HEK293 (cell line): ENCODE measurements at regions not wholly inside any gene's neighbourhood (a gene's known extent, or its start where the extent isn't known, plus 50 kb on each side); places are given as distances from the start of the nearest gene placed in this dataset.

Experiments
- MZF1 ChIP-seq: fragments of 450-650 bp; formaldehyde crosslinking; IDR thresholded peaks from 2 replicates; pipeline ENCODE4 v1.5.1; 2017; ENCODE audit warnings: missing biosample characterization, missing genetic modification characterization, borderline replicate concordance
- WT1 ChIP-seq: fragments of 450-650 bp; formaldehyde crosslinking; IDR thresholded peaks from 2 replicates; pipeline ENCODE4 v1.5.1; 2016; ENCODE audit warnings: missing biosample characterization, missing genetic modification characterization
- ZEB2 ChIP-seq: fragments of 450-650 bp; formaldehyde crosslinking; IDR thresholded peaks from 2 replicates; pipeline ENCODE4 v1.5.1; 2016; ENCODE audit warnings: missing biosample characterization, missing genetic modification characterization
- ZNF223 ChIP-seq: fragments of 450-650 bp; formaldehyde crosslinking; IDR thresholded peaks from 2 replicates; pipeline ENCODE4 v1.5.1; 2016; ENCODE audit warnings: missing biosample characterization, missing genetic modification characterization
- ZNF350 ChIP-seq: fragments of 450-650 bp; formaldehyde crosslinking; IDR thresholded peaks from 2 replicates; pipeline ENCODE4 v1.5.0; 2017; ENCODE audit warnings: missing biosample characterization, mild to moderate bottlenecking, missing genetic modification characterization
- ZNF549 ChIP-seq: fragments of 450-650 bp; IDR thresholded peaks from 2 replicates; pipeline ENCODE4 v1.5.1; 2018; ENCODE audit warnings: missing biosample characterization, missing genetic modification characterization, mild to moderate bottlenecking, inconsistent platforms, moderate library complexity
- ZNF561 ChIP-seq: fragments of 450-650 bp; IDR thresholded peaks from 2 replicates; pipeline ENCODE4 v1.5.1; 2018; ENCODE audit warnings: missing biosample characterization, missing genetic modification characterization, borderline replicate concordance
- ZNF571 ChIP-seq: fragments of 450-650 bp; formaldehyde crosslinking; IDR thresholded peaks from 2 replicates; pipeline ENCODE4 v1.5.0; 2017; ENCODE audit warnings: missing biosample characterization, missing genetic modification characterization
- ZNF658 ChIP-seq: fragments of 450-650 bp; formaldehyde crosslinking; IDR thresholded peaks from 2 replicates; pipeline ENCODE4; 2016; ENCODE audit warnings: missing biosample characterization, missing genetic modification characterization
- ZNF791 ChIP-seq: fragments of 450-650 bp; formaldehyde crosslinking; IDR thresholded peaks from 2 replicates; pipeline ENCODE4 v1.5.1; 2016; ENCODE audit warnings: missing biosample characterization, missing genetic modification characterization
- TF ChIP-seq, protein P1 (sequence below): fragments of 450-650 bp; formaldehyde crosslinking; IDR thresholded peaks from 2 replicates; pipeline ENCODE4 v1.5.1; 2016; ENCODE audit warnings: missing biosample characterization, missing genetic modification characterization
- TF ChIP-seq, protein P2 (sequence below): fragments of 450-650 bp; formaldehyde crosslinking; IDR thresholded peaks from 2 replicates; pipeline ENCODE4 v1.5.1; 2017; ENCODE audit warnings: missing biosample characterization, mild to moderate bottlenecking, missing genetic modification characterization, moderate library complexity
- TF ChIP-seq, protein P3 (sequence below): fragments of 450-650 bp; formaldehyde crosslinking; IDR thresholded peaks from 2 replicates; pipeline ENCODE4 v1.5.1; 2016; ENCODE audit warnings: missing biosample characterization, missing genetic modification characterization
- TF ChIP-seq, protein P4 (sequence below): fragments of 450-650 bp; formaldehyde crosslinking; IDR thresholded peaks from 2 replicates; pipeline ENCODE4 v1.5.1; 2016; ENCODE audit warnings: missing biosample characterization, missing genetic modification characterization

DNA sequence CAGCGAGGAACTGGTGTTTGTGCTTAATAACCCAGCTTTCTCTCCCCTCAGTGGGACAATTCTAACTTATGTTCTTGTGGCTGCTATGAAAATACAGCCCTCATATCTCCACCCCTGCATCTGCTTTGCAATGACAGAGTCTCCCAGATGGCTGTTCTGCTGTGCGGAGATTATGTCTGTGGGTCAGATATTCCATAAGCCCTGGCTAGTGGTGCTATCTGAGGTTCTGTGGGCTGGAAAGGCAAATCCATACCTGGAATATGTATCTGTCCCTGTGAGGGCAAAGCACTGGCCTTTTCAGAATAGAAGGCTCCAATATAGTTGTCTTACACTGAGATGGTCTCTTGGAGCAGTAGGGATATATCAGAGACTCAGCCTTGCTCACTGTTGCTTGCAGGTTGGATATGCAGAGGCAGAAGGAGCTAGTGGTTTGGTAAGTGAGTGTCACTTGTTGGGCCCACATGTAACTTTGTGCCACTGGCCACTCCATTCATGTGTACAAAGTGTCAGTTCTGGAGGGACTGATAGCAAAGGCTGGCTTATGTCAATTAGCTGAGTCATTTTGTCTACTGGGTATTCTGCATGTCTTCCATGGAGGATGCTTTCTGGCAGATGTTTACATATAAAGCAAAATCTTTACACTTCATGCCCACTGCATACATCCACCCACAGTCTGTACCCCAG is 246.6 kb downstream of the FAM76B start:
- TF ChIP-seq, protein P1, sequence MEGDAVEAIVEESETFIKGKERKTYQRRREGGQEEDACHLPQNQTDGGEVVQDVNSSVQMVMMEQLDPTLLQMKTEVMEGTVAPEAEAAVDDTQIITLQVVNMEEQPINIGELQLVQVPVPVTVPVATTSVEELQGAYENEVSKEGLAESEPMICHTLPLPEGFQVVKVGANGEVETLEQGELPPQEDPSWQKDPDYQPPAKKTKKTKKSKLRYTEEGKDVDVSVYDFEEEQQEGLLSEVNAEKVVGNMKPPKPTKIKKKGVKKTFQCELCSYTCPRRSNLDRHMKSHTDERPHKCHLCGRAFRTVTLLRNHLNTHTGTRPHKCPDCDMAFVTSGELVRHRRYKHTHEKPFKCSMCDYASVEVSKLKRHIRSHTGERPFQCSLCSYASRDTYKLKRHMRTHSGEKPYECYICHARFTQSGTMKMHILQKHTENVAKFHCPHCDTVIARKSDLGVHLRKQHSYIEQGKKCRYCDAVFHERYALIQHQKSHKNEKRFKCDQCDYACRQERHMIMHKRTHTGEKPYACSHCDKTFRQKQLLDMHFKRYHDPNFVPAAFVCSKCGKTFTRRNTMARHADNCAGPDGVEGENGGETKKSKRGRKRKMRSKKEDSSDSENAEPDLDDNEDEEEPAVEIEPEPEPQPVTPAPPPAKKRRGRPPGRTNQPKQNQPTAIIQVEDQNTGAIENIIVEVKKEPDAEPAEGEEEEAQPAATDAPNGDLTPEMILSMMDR (tag by site-specific recombination) = no peak
- TF ChIP-seq, protein P2, sequence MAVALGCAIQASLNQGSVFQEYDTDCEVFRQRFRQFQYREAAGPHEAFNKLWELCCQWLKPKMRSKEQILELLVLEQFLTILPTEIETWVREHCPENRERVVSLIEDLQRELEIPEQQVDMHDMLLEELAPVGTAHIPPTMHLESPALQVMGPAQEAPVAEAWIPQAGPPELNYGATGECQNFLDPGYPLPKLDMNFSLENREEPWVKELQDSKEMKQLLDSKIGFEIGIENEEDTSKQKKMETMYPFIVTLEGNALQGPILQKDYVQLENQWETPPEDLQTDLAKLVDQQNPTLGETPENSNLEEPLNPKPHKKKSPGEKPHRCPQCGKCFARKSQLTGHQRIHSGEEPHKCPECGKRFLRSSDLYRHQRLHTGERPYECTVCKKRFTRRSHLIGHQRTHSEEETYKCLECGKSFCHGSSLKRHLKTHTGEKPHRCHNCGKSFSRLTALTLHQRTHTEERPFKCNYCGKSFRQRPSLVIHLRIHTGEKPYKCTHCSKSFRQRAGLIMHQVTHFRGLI (tag by site-specific recombination) = no peak
- TF ChIP-seq ZNF561 (tag by site-specific recombination) = no peak
- TF ChIP-seq MZF1 (tag by site-specific recombination) = no peak
- TF ChIP-seq ZNF223 = no peak
- TF ChIP-seq WT1 (tag by site-specific recombination) = no peak
- no peak for TF ChIP-seq ZNF658 (tag by site-specific recombination)
- TF ChIP-seq ZNF549 = no peak
- TF ChIP-seq, protein P3, sequence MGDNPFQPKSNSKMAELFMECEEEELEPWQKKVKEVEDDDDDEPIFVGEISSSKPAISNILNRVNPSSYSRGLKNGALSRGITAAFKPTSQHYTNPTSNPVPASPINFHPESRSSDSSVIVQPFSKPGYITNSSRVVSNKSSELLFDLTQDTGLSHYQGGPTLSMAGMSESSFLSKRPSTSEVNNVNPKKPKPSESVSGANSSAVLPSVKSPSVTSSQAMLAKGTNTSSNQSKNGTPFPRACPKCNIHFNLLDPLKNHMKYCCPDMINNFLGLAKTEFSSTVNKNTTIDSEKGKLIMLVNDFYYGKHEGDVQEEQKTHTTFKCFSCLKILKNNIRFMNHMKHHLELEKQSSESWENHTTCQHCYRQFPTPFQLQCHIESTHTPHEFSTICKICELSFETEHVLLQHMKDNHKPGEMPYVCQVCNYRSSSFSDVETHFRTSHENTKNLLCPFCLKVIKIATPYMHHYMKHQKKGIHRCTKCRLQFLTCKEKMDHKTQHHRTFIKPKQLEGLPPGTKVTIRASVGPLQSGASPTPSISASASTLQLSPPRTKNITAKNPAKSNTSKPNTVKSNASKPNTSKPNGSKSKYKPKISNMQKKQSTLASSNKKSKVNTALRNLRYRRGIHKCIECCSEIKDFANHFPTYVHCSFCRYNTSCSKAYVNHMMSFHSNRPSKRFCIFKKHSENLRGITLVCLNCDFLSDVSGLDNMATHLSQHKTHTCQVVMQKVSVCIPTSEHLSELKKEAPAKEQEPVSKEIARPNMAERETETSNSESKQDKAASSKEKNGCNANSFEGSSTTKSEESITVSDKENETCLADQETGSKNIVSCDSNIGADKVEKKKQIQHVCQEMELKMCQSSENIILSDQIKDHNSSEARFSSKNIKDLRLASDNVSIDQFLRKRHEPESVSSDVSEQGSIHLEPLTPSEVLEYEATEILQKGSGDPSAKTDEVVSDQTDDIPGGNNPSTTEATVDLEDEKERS (tag by site-specific recombination) = no peak
- no peak for TF ChIP-seq ZNF791 (tag by site-specific recombination)
- TF ChIP-seq ZEB2 = no peak
- no peak for TF ChIP-seq ZNF571
- no peak for TF ChIP-seq ZNF350 (tag by site-specific recombination)
- TF ChIP-seq, protein P4, sequence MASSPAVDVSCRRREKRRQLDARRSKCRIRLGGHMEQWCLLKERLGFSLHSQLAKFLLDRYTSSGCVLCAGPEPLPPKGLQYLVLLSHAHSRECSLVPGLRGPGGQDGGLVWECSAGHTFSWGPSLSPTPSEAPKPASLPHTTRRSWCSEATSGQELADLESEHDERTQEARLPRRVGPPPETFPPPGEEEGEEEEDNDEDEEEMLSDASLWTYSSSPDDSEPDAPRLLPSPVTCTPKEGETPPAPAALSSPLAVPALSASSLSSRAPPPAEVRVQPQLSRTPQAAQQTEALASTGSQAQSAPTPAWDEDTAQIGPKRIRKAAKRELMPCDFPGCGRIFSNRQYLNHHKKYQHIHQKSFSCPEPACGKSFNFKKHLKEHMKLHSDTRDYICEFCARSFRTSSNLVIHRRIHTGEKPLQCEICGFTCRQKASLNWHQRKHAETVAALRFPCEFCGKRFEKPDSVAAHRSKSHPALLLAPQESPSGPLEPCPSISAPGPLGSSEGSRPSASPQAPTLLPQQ (tag by site-specific recombination) = no peak
